GM18867 (cell line): ENCODE measurements at regions not wholly inside any gene's neighbourhood (a gene's known extent, or its start where the extent isn't known, plus 50 kb on each side); places are given as distances from the start of the nearest gene placed in this dataset.
"Not testable (repeated sequence)": the region's sequence is repeated elsewhere in the genome, so short reads cannot be mapped to it uniquely, and the experiment has no call there.

Experiments used
- ATAC-seq: cut with Tn5 transposase; IDR thresholded peaks from one replicate; pipeline ENCODE4 v1.9.1; 2021; ENCODE audit warnings: mild to moderate bottlenecking, moderate library complexity; ENCODE audit not compliant: unreplicated experiment

DNA sequence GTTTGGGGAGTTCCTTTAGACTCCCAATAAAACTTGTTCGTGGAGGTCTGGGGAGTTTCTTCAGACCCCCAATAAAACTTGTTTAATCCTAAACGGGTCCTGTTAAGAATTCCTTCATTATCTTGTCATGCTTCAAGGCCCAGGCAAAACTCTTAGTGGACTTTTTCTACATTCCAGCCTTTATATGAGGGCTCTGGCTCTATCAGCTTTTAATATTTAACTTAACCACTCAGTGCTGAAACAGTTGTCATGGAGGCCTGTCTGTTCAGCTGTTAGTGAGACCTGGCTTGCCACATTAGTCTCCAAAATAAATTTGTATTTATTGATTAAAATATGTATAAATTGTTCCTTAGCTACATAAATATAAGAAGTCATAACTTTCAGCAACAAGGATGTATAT is 1385.1 kb downstream of the REEP3 start:
- ATAC-seq, result not testable (repeated sequence)

DNA sequence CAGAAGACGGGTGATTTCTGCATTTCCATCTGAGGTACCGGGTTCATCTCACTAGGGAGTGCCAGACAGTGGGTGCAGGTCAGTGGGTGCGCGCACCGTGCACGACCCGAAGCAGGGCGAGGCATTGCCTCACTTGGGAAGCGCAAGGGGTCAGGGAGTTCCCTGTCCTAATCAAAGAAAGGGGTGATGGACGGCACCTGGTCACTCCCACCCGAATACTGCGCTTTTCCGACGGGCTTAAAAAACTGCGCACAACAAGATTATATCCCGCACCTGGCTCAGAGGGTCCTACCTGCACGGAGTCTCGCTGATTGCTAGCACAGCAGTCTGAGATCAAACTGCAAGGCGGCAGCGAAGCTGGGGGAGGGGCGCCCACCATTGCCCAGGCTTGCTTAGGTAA is 1403.1 kb downstream of the REEP3 start:
- ATAC-seq, result not testable (repeated sequence)

GRCh38 chr10:64952042-64952441 is 1430.8 kb downstream of the REEP3 start:
- ATAC-seq, result no peak

- ATAC-seq, result no peak
These were observed 1435.2 kb downstream of the REEP3 start for GRCh38 chr10:64956441-64956840.

DNA sequence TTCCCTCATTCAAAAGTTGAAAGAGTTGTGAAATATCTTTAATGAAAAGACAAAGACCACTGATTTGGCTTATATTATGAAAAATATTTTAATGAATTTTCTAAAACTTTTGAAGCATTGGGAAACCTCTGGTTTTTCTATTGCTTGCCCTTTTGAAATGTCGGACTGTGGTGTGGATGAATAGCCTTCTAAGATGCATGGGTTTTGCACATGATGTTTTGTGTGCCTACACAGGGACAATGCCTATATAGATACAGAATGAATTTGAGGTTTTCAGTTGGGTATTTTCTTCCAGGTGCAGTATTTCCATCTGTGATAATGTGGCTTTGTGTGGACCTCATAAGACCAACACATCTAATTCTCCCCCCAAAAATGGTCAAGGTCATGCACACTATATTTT is 1437.9 kb downstream of the REEP3 start:
- no peak for ATAC-seq

DNA sequence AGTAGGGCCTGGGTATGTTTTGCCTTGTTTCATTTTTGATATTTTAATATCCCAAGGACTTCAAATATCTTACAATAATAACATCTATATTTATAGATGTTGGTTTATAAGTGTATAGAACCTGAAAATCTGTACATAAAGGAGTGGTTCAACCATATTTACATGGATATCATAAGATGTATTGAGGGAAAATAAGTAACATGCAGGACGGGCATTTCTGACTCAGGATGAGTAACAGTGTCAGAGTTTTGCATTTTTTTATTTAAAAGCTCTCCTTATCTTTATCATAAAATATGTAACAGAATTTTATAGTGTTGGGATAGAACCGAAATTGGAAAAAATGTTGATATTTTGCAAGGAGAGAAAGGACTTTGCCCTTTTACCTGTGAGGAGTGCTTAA is 1438.7 kb downstream of the REEP3 start:
- ATAC-seq, result no peak

- no peak for ATAC-seq
These were observed 1452.2 kb downstream of the REEP3 start for GRCh38 chr10:64973391-64973790.

DNA sequence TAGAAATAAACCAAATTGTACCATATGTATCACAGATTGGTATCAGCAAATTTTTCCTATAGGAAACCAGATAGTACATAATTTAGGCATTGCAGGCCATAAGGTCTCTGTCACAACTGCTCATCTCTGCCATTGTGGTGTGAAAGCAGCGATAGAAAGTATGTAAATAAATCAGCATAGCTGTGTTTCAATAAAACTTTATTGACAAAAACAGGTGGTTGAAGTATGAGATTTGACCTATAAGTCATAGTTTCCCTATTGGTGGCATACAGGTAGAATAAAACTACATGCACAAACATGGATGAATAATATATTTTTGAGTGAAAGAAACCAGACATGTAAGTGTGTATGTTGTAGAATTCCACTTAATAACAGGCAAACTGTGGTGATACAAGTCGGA is 1454.9 kb downstream of the REEP3 start:
- no peak for ATAC-seq

- ATAC-seq, result no peak
These were observed 1456.7 kb downstream of the REEP3 start for GRCh38 chr10:64977915-64978314.

GRCh38 chr10:64996886-64997285 is 1475.7 kb downstream of the REEP3 start:
- no peak for ATAC-seq

DNA sequence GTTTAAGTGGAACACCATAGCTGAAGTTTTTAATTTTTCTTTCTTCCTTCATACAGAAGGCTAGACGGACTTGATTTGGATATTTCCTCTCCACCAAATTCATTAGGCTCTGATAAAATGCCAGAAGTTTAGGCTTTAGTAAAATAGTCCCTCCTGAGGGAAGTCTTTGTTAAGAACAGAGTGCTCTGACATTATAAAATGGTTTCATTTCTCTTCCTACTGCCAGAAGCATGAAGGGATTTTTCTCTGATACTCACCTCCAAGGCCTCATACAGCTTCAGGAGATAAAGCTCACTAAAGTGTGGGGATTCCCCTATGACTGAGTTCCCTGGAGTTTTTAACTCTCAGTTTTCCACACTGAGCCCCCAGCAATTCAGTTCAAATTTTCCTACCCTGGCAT is 1489.6 kb downstream of the REEP3 start:
- no peak for ATAC-seq

- ATAC-seq, result no peak
These were observed 1496.3 kb downstream of the REEP3 start for GRCh38 chr10:65017523-65017922.

- no peak for ATAC-seq
These were observed 1503.7 kb downstream of the REEP3 start for GRCh38 chr10:65024886-65025285.

DNA sequence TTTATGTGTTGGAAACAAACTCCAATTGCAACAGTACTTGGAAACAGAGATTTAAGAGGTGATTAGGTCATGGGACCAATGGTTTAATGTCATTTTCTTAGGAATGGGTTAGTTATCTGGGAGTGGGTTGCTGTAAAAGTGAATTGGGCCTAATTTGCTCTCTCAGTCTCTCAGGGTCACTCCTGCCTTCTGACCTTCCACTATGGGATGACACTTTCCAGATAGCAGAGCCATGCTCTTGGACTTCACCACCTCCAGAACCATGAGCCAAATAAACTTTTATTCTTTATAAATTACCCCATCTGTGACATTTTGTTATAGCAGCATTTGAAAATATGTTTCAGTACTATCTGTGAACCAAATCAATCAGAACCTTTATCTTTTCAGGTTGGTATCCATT is 1509.1 kb downstream of the REEP3 start:
- no peak for ATAC-seq

DNA sequence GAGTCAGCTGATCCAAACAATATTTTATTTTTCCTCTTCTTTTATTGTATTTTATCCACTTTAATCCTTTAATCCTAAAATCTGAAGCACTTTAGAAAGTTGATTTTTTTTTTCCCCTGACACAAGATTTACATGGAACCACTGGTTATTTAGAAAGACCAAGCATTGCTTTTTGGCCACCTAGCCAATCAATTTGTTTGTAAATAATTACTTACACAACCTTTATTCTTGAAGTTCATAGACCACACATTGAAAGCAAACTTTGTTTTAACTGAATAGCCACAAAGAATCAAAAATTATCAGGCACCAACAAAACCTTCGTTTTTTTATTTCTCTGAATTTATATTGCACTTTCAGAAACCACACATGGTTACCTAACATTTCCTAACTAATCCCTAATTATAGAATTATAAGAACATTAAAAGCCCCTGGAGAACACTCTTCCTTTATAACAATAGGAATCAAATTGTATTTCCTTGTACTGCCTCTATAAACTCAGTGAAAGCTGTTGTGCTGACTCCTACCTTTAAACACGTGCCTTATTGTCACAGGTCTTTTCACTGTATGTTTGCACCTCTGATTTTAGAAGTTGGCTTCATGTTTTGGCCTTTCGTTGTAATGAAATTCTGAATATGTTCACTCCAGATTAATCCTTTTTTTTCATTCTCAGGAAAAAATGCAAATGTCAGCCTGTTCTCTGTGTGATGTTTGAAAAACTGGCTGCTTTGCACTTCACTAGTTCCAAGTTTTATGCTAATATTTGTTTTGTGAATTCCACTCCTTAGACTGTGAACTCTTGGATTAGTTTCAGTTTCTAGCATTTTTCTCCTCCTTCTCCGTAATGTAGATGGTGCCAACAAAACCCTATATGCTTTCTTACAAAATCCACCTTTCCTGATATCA is 1511.9 kb downstream of the REEP3 start:
- no peak for ATAC-seq

DNA sequence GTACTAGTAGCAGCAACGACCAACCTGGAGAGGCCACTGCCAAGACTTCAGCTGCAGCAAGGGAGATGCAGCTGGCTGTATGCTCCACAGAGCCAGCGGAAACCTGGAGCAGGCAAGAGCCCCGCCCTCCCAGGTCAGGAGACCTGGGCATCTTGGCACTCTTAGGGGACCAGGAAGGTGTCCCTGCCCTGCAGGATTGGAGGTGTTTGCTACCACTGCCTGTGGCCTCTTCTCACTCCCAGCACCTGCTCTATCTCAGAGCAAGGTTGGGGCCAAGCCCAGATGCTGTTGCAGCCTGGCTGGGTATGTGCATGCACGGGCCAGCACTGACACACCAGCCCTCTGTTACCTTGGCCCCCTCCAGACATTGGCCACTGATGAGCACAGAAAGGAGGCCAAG is 1512.8 kb downstream of the REEP3 start:
- ATAC-seq, result no peak

- ATAC-seq, result no peak
These were observed 1519.6 kb downstream of the REEP3 start for GRCh38 chr10:65040796-65041195.

DNA sequence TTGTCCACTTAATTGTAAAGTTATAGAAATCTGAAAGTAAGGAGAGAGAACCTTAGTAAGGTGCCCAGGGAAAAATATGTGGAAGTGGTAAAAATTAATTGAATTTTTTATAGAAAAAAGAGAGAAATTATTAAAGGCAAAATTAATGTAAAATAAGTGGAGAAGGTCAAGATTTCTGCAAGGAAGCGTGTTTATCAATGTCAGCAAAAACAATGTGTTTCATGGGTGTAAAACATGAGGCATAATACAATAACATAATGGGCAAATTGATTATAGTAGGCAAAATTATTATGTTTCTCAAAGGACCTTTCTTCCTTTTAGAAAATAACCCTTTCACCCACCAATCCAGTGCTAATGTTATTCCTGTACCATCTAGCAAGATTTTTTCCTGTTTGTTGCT is 1520.1 kb downstream of the REEP3 start:
- ATAC-seq, result no peak

GRCh38 chr10:65042496-65042895 is 1521.3 kb downstream of the REEP3 start:
- no peak for ATAC-seq

DNA sequence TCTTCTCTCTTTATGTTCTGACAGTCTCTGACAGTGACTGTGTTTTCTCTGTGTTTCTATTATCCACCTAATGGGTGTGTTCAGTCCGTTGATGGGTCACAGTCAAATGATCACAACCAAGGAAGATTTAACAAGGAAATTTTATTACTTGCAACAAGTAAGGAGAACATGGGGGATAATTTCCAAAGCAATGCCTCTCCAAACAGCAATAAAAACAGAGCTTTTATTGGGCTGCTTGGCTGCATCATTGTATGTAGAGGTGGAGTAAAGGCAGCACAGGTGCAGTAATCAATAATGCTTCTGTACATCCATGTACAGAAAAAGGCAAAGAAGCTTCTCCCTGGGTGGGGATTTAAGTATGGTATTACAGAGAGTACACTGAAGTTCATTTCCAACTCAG is 1525.6 kb downstream of the REEP3 start:
- ATAC-seq, result no peak

DNA sequence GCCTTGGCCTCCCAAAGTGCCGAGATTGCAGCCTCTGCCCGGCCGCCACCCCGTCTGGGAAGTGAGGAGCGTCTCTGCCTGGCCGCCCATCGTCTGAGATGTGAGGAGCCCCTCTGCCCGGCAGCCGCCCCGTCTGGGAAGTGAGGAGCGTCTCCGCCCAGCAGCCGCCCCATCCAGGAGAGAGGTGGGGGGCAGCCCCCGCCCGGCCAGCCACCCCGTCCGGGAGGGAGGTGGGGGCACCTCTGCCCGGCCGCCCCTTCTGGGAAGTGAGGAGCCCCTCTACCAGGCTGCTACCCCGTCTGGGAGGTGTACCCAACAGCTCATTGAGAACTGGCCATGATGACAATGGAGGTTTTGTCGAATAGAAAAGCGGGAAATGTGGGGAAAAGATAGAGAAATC is 1530.9 kb downstream of the REEP3 start:
- ATAC-seq, result not testable (repeated sequence)

DNA sequence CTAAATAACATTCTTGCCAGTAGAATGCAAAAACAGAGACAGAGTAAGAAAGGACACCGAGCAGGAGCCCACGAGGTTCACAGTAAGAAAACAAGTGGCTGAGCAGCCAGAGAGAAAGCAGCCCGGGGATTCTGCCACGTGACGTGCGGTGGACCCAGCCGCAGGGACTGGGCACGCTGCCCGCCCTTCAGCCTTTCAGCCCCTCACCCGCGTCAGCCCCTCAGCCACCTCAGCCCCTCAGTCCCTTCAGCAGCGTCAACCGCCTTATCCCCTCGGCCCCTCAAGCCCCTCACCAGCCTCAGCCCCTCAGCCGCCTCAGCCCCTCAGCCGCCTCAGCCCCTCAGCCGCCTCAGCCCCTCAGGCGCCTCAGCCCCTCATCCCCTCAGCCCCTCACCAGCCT is 1532.2 kb downstream of the REEP3 start:
- ATAC-seq, result not testable (repeated sequence)

GRCh38 chr10:65053831-65054351 is 1532.7 kb downstream of the REEP3 start:
- not testable (repeated sequence) for ATAC-seq
